Endothelial cell of umbilical vein (primary cell): ENCODE measurements at regions not wholly inside any gene's neighbourhood (a gene's known extent, or its start where the extent isn't known, plus 50 kb on each side); places are given as distances from the start of the nearest gene placed in this dataset.

Experiments used
- BruUV-seq: library from RNA; stranded (reverse); fragments of 400-500 nt; replicated peaks from 2 replicates; lab custom pipeline; 2021; lab: Mats Ljungman, UMichigan
- CTCF ChIA-PET: fragments of 300-600, 350-600 bp; sonication (Branson Sonifier 250); formaldehyde crosslinking; loops from one replicate; lab custom pipeline; 2021; ENCODE audit warnings: antibody characterized with exemption, inconsistent platforms; lab: Charles Lee
- POLR2A ChIA-PET: fragments of 300-600, 350-600 bp; sonication (Branson Sonifier 250); formaldehyde crosslinking; loops from one replicate; lab custom pipeline; 2021; ENCODE audit warnings: antibody characterized with exemption, inconsistent platforms; lab: Charles Lee
- DNase-seq: peaks from one replicate; pipeline ENCODE4 v3.0.0-alpha.2; 2011; ENCODE audit warnings: low read depth, low spot score
- FAIRE-seq: peaks from 2 replicates; lab custom pipeline; 2011; peaks lifted over from hg19 to GRCh38; lab: Jason Lieb, UNC
- H2AFZ ChIP-seq: 2 replicates; pipeline ENCODE4 v1.6.0; 2012; ENCODE audit warnings: low read depth, low read length, control low read depth, inconsistent platforms
- H3K27ac ChIP-seq: 2 replicates; pipeline ENCODE4 v1.5.1; 2011; ENCODE audit warnings: low read depth, mild to moderate bottlenecking, control low read depth, low read length, moderate library complexity; ENCODE audit not compliant: insufficient read depth
- H3K27me3 ChIP-seq, 2 experiments: 2 replicates each; pipeline versions ENCODE4 v1.6.0 to v1.6.1; 2011; ENCODE audit warnings: low read length in 2 of 2, mixed read lengths in 1 of 2; ENCODE audit not compliant: control insufficient read depth in 2 of 2, insufficient read depth in 2 of 2
- H3K36me3 ChIP-seq, 2 experiments: 2 replicates in 1 of 2; 3 replicates in 1 of 2; pipeline ENCODE4 v1.5.1; 2011; ENCODE audit warnings: low read length in 2 of 2, mild to moderate bottlenecking in 1 of 2, moderate library complexity in 1 of 2; ENCODE audit not compliant: control insufficient read depth in 2 of 2, insufficient read depth in 2 of 2; ENCODE audit errors: extremely low read depth in 1 of 2
- H3K4me1 ChIP-seq: 3 replicates; pipeline ENCODE4 v1.5.1; 2011; ENCODE audit warnings: mild to moderate bottlenecking, low read length; ENCODE audit not compliant: control insufficient read depth, insufficient read depth; ENCODE audit errors: extremely low read depth
- H3K4me2 ChIP-seq: 2 replicates; pipeline ENCODE4 v1.6.1; 2011; ENCODE audit warnings: low read length, control low read depth, mixed read lengths; ENCODE audit not compliant: insufficient read depth
- H3K4me3 ChIP-seq, 3 experiments: fragments of 200-600 bp in 1 of 3; sonication (generic), shearing (Covaris generic) in 1 of 3; replicated peaks in 1 of 3; 2 replicates each; pipeline ENCODE4 v1.5.1; 2011 to 2016; ENCODE audit warnings: control low read depth in 3 of 3, low read length in 3 of 3, mild to moderate bottlenecking in 2 of 3, inconsistent platforms in 1 of 3, low read depth in 1 of 3, moderate library complexity in 1 of 3; ENCODE audit not compliant: insufficient read depth in 1 of 3
- H3K79me2 ChIP-seq: 2 replicates; pipeline ENCODE4 v1.6.0; 2012; ENCODE audit warnings: low read length, inconsistent platforms; ENCODE audit not compliant: control insufficient read depth, insufficient read depth
- H3K9ac ChIP-seq: replicated peaks from 2 replicates; pipeline ENCODE3; 2011; ENCODE audit warnings: low read length, control low read depth; ENCODE audit not compliant: insufficient read depth; ENCODE audit errors: extremely low read depth
- H3K9me1 ChIP-seq: replicated peaks from 3 replicates; pipeline ENCODE4 v1.6.0; 2011; ENCODE audit warnings: mild to moderate bottlenecking, low read length; ENCODE audit not compliant: control insufficient read depth, insufficient read depth; ENCODE audit errors: extremely low read depth
- H3K9me3 ChIP-seq: replicated peaks from 2 replicates; pipeline ENCODE4 v1.5.1; 2012; ENCODE audit warnings: low read length, inconsistent platforms; ENCODE audit not compliant: control insufficient read depth, insufficient read depth
- H4K20me1 ChIP-seq: replicated peaks from 2 replicates; pipeline ENCODE3; 2011; ENCODE audit warnings: mild to moderate bottlenecking, low read length; ENCODE audit not compliant: control insufficient read depth, insufficient read depth; ENCODE audit errors: extremely low read depth
- EZH2 ChIP-seq: IDR thresholded peaks from 2 replicates; pipeline ENCODE4 v1.6.1; 2012; ENCODE audit warnings: borderline replicate concordance, low read depth, mild to moderate bottlenecking, moderate library complexity, low read length, inconsistent platforms; ENCODE audit not compliant: severe bottlenecking
- FOS ChIP-seq: IDR thresholded peaks from 2 replicates; pipeline ENCODE4 v1.6.1; 2011; ENCODE audit warnings: mild to moderate bottlenecking, low read length, moderate library complexity, borderline replicate concordance; ENCODE audit not compliant: insufficient read depth
- GATA2 ChIP-seq: IDR thresholded peaks from 2 replicates; pipeline ENCODE4 v1.7.0; 2011; ENCODE audit warnings: low read depth, mild to moderate bottlenecking, moderate library complexity, mixed read lengths, low read length; ENCODE audit not compliant: insufficient read length, insufficient read depth
- JUN ChIP-seq: IDR thresholded peaks from 2 replicates; pipeline ENCODE4 v1.6.1; 2011; ENCODE audit warnings: borderline replicate concordance, low read depth; ENCODE audit not compliant: insufficient read length, insufficient read depth
- MYC ChIP-seq: IDR thresholded peaks from one replicate; pipeline ENCODE4 v1.6.1; 2011; ENCODE audit warnings: mild to moderate bottlenecking, low read depth, low read length
- POLR2A ChIP-seq: IDR thresholded peaks from 2 replicates; pipeline ENCODE4 v1.6.1; 2012; ENCODE audit warnings: low read depth, mild to moderate bottlenecking, control low read depth, low read length
- POLR2AphosphoS5 ChIP-seq: IDR thresholded peaks from 2 replicates; pipeline ENCODE4 v1.6.1; 2012; ENCODE audit warnings: low read depth, mild to moderate bottlenecking, control low read depth, low read length, moderate library complexity; ENCODE audit not compliant: insufficient read depth
- dilution Hi-C: fragments of 300-500 bp; cut with MboI; formaldehyde crosslinking; loops from one replicate; pipeline ENCODE4 v1.15.0; 2019; ENCODE audit warnings: low sequenced_read_pairs; ENCODE audit not compliant: extremely low pct_ligation_motif_present
- intact Hi-C: fragments of 100-400 bp; cut with micrococcal nuclease; formaldehyde crosslinking; loops from one replicate; pipeline ENCODE4 v1.10.0; 2022
- TF ChIP-seq, protein P1 (sequence below), 2 donors: IDR thresholded peaks; 1 replicate in 1 of 2; 2 replicates in 1 of 2; pipeline ENCODE4 v1.5.1; 2011; ENCODE audit warnings: low read length in 2 of 2, mild to moderate bottlenecking in 2 of 2, moderate library complexity in 2 of 2, control low read depth in 1 of 2, inconsistent platforms in 1 of 2, low read depth in 1 of 2; ENCODE audit not compliant: insufficient read depth in 1 of 2; ENCODE audit errors: extremely low read depth in 1 of 2
- TF ChIP-seq, protein P2 (sequence below): IDR thresholded peaks from 2 replicates; pipeline ENCODE4 v1.6.1; 2011; ENCODE audit not compliant: insufficient read depth, insufficient read length

DNA sequence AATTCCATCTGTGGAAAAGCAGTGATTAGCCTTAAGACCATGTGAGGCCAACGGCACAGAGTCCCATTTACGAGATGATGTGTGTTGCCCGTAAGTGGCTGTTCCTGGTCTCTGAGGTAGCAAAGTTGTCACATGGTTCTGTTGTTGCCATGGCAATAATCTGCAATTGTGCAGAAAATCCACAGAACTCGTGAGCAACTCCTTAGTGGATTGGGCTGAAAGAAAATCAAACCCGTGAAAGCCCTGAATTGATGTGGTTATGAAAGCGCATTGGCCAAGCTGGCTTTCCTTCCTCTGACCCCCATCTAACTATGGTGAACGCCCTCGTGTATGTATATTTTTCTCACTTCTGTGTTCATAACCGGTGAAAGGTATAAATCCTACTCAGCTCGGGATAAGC, 614.7 kb downstream of the EBF1 start:
- no peaks in the 10 kb centered on the region for H3K9me1 ChIP-seq
- no peaks in the 10 kb centered on the region for H3K9me3 ChIP-seq
- no peak overlapping the region for H2AFZ ChIP-seq
- H3K36me3 ChIP-seq = no peaks in the 10 kb centered on the region
- ChIA-PET CTCF (no interaction called here), POLR2A (no interaction called here)
- TF ChIP-seq JUN (no peak), EZH2 (no peak), POLR2AphosphoS5 (no peak), POLR2A (no peak), FOS (no peak), MYC (no peak), GATA2 (no peak)
- TF ChIP-seq, protein P1, sequence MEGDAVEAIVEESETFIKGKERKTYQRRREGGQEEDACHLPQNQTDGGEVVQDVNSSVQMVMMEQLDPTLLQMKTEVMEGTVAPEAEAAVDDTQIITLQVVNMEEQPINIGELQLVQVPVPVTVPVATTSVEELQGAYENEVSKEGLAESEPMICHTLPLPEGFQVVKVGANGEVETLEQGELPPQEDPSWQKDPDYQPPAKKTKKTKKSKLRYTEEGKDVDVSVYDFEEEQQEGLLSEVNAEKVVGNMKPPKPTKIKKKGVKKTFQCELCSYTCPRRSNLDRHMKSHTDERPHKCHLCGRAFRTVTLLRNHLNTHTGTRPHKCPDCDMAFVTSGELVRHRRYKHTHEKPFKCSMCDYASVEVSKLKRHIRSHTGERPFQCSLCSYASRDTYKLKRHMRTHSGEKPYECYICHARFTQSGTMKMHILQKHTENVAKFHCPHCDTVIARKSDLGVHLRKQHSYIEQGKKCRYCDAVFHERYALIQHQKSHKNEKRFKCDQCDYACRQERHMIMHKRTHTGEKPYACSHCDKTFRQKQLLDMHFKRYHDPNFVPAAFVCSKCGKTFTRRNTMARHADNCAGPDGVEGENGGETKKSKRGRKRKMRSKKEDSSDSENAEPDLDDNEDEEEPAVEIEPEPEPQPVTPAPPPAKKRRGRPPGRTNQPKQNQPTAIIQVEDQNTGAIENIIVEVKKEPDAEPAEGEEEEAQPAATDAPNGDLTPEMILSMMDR (IDR thresholded peaks at IDR 0.05; ENCODE audit: extremely low read depth in 1 of 2, insufficient read depth in 1 of 2, low read depth in 1 of 2, low read length in 2 of 2) = no peak
- TF ChIP-seq, protein P2, sequence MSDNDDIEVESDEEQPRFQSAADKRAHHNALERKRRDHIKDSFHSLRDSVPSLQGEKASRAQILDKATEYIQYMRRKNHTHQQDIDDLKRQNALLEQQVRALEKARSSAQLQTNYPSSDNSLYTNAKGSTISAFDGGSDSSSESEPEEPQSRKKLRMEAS = no peak
- DNase-seq (no peak), FAIRE-seq (no peak)
- intact Hi-C loops = no loop called here
- dilution Hi-C loops = no loop called here
- H3K27me3 ChIP-seq = no peaks in the 10 kb centered on the region
- no TSS peak for BruUV-seq
- no peak overlapping the region for H3K4me2 ChIP-seq
- H3K9ac ChIP-seq = no peak overlapping the region
- no peaks in the 10 kb centered on the region for H3K79me2 ChIP-seq
- H3K27ac ChIP-seq = no peak overlapping the region
- H3K4me3 ChIP-seq = no peak overlapping the region
- no peaks in the 10 kb centered on the region for H4K20me1 ChIP-seq
- no peaks in the 10 kb centered on the region for H3K4me1 ChIP-seq
